Stomach (tissue), 8 donors: ENCODE measurements at regions not wholly inside any gene's neighbourhood (a gene's known extent, or its start where the extent isn't known, plus 50 kb on each side); places are given as distances from the start of the nearest gene placed in this dataset.
"Not testable (repeated sequence)": the region's sequence is repeated elsewhere in the genome, so short reads cannot be mapped to it uniquely, and the experiment has no call there.

ENCODE experiments used
- DNase-seq, 2 donors: peaks; one replicate each; pipeline versions ENCODE4 v3.0.0 to v3.0.0-alpha.2; 2013 to 2019
- H3K27ac ChIP-seq, 5 donors: fragments of 200-600 bp in 4 of 5; sonication (generic) in 4 of 5; one replicate each; pipeline ENCODE4 v1.5.1; 2013 to 2019; ENCODE audit warnings: mild to moderate bottlenecking in 1 of 5, moderate library complexity in 1 of 5
- H3K27me3 ChIP-seq, 3 donors: fragments of 200-600 bp; sonication (generic); one replicate each; pipeline ENCODE4 v1.5.1; 2017 to 2019; ENCODE audit warnings: mixed run types in 1 of 3
- H3K36me3 ChIP-seq, 4 donors: fragments of 200-600 bp; sonication (generic); 1 replicate in 3 of 4; 2 replicates in 1 of 4; pipeline ENCODE4 v1.5.1; 2016 to 2019
- H3K4me1 ChIP-seq, 4 donors: fragments of 200-600 bp; sonication (generic); one replicate each; pipeline ENCODE4 v1.5.1; 2016 to 2019
- H3K4me3 ChIP-seq, 4 donors: fragments of 200-600 bp; sonication (generic) in 3 of 4; one replicate each; pipeline ENCODE4 v1.5.1; 2016 to 2019; ENCODE audit warnings: mild to moderate bottlenecking in 1 of 4
- H3K9me3 ChIP-seq, 4 donors: fragments of 200-600 bp; sonication (generic); one replicate each; pipeline ENCODE4 v1.5.1; 2016 to 2019
- CTCF ChIP-seq, 7 experiments: fragments of 450-650 bp in 4 of 7; fragments of 200-600 bp in 3 of 7; sonication (generic) in 3 of 7; IDR thresholded peaks; one replicate each; pipeline ENCODE4 v1.5.1; 2016 to 2019; ENCODE audit warnings: antibody characterized with exemption in 7 of 7, control low read depth in 2 of 7, mild to moderate bottlenecking in 1 of 7
- EP300 ChIP-seq: sonication (generic); formaldehyde crosslinking; IDR thresholded peaks from one replicate; pipeline ENCODE4 v1.6.1; 2017; ENCODE audit warnings: antibody characterized with exemption
- POLR2A ChIP-seq, 4 donors: fragments of 450-650 bp; IDR thresholded peaks; one replicate each; pipeline ENCODE4 v1.6.1; 2016; ENCODE audit warnings: antibody characterized with exemption in 4 of 4, control low read depth in 2 of 4, mild to moderate bottlenecking in 1 of 4, moderate library complexity in 1 of 4
- POLR2AphosphoS5 ChIP-seq, 3 donors: sonication (generic); formaldehyde crosslinking; IDR thresholded peaks; one replicate each; pipeline ENCODE4 v1.6.1; 2016; ENCODE audit warnings: antibody characterized with exemption in 3 of 3
- WGBS, 5 donors: extraction: QIAGEN DNeasy Blood & Tissue Kit in 3 of 5; methylation state at CpG; one replicate each; pipeline versions ENCODE4 v1.1.5 to v1.1.7; 2013 to 2018; 5-methylcytosine and 5-hydroxymethylcytosine counted together
- intact Hi-C: fragments of 100-400 bp; cut with DNase I; formaldehyde crosslinking; loops from one replicate; pipeline ENCODE4 v1.15.1; 2023; ENCODE audit warnings: low total_unique reads
- donor health status: healthy with polysubstance abuse.
- donor health status: Bipolar disorder and iron deficiency.
- donor health status: healthy.

- Histone ChIP-seq H3K9me3 (peaks cover 0 to 31% (median 18%) of the 10 kb centered on the region in 4 donors), H3K4me1 (no peaks in the 10 kb centered on the region), H3K4me3 (no peak overlapping the region), H3K27me3 (no peaks in the 10 kb centered on the region), H3K27ac (no peak overlapping the region), H3K36me3 (no peaks in the 10 kb centered on the region)
- no peak for TF ChIP-seq POLR2AphosphoS5 (IDR thresholded peaks at IDR 0.05)
- intact Hi-C loops: no loop called here
- no peak for DNase-seq
- WGBS, 5 donors: 74 to 91% (median 87%) methylated on average over 4 to 6 of the region's 6 CpGs
Observed at GRCh38 chr6:76166297-76166696, 93.8 kb upstream of the IMPG1 start.

DNA sequence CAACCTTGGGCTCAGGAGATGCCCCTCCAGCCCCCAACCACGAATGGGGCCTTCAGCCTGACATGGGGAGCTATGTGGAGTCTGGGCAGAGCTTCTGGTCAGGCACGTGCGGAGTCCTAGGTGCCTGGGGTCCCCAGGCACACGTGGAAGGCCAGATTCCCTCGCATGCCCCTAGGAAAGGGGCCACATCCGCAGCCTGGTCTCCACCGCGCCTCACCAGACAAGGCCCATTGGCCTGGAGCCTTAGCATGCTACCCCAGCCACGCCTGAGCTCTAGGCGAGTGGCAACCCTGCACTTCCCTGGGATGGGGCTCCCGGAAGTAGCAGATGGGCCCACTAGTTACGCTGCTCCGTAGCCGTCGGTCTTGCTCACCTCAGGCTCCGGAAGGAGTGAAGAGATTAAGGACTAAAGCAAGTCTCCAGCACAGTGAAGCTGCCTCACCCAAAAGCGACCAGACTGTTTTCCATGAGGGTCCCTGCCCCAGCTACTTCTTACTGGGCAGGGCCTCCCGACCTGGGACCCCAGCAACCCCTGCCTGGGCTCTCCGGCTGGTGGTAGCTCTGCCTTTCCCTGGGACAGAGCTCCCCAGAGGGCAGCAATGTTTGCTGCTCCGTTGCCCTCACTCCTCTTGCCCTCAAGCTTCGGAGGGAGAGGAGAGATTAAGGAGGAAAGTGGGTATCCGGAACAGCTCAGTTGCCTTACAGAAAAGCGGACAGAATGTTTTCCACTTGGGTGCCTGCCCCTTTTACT lies 93.2 kb upstream of the IMPG1 start:
- DNase-seq: no peak
- H3K27ac ChIP-seq: no peak overlapping the region
- H3K36me3 ChIP-seq: no peaks in the 10 kb centered on the region
- H3K4me3 ChIP-seq: no peak overlapping the region
- intact Hi-C loops: no loop called here
- 89 to 93% (median 91%) methylated on average over 14 to 23 of the region's 23 CpGs for WGBS, 5 donors
- no peaks in the 10 kb centered on the region for H3K27me3 ChIP-seq
- no peaks in the 10 kb centered on the region for H3K4me1 ChIP-seq
- peaks cover 0 to 31% (median 18%) of the 10 kb centered on the region in 4 donors for H3K9me3 ChIP-seq
- TF ChIP-seq CTCF (IDR thresholded peaks at IDR 0.05): no peak
- no peak for TF ChIP-seq POLR2A (IDR thresholded peaks at IDR 0.05)
- TF ChIP-seq POLR2AphosphoS5 (IDR thresholded peaks at IDR 0.05): no peak
- no peak for TF ChIP-seq EP300

DNA sequence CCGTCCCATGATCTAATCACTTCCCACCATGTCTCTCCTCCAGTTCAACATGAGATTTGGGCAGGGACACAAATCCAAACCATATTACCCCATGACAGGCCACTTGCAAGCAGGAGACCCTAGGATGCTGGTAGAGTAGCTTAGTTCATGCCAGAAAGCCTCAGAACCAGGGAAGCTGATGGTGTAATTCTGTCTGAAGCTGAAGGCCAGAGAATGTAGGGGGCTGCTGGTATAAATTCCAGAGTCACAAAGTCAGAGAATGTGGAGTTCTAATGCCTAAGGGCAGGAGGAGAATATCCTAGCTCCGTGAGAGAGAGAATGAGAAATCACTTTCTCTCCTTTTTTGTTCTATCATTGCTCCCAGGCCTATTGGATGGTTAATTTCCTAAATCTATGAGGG lies 90.3 kb upstream of the IMPG1 start:
- H3K4me3 ChIP-seq: no peak overlapping the region
- H3K36me3 ChIP-seq: no peaks in the 10 kb centered on the region
- no peaks in the 10 kb centered on the region for H3K4me1 ChIP-seq
- H3K27me3 ChIP-seq: no peaks in the 10 kb centered on the region
- no peak overlapping the region for H3K27ac ChIP-seq
- no peak for DNase-seq
- 66 to 90% (median 81%) methylated on average over 2 of the region's 2 CpGs for WGBS, 5 donors
- intact Hi-C loops: no loop called here
- peaks cover 0 to 50% (median 25%) of the 10 kb centered on the region in 4 donors for H3K9me3 ChIP-seq
- no peak for TF ChIP-seq EP300
- TF ChIP-seq POLR2A (IDR thresholded peaks at IDR 0.05): no peak
- TF ChIP-seq POLR2AphosphoS5 (IDR thresholded peaks at IDR 0.05): no peak
- no peak for TF ChIP-seq CTCF (IDR thresholded peaks at IDR 0.05)

DNA sequence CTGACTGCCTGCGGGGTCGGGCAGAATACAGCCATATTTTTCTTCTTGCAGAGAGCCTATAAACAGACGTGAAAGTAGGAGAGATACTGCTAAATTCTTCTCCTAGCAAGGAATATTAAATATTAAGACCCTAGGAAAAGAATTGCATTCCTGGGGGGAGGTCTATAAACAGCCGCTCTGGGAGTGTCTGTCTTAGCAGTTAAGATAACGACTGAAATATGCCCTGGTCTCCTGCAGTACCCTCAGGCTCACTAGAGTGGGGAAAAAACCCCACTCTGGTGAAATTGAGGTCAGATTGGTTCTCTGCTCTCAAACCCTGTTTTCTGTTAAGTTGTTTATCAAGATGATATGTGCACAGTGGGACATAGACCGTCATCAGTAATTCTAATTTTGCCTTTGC lies 85.3 kb upstream of the IMPG1 start:
- H3K4me3 ChIP-seq, H3K27ac ChIP-seq, DNase-seq, intact Hi-C loops, H3K36me3 ChIP-seq, H3K27me3 ChIP-seq, H3K4me1 ChIP-seq: not testable (repeated sequence)
- peaks cover 0 to 33% (median 16%) of the 10 kb centered on the region in 4 donors for H3K9me3 ChIP-seq
- 72 to 93% (median 85%) methylated on average over 6 of the region's 6 CpGs for WGBS, 5 donors

GRCh38 chr6:76135481-76135880 lies 63.0 kb upstream of the IMPG1 start:
- H3K27ac ChIP-seq: no peak overlapping the region

More at GRCh38 chr6:76135481-76135880, 63.0 kb upstream of the IMPG1 start:
- Histone ChIP-seq H3K9me3 (peaks cover 0 to 10% (median 0%) of the 10 kb centered on the region in 4 donors), H3K4me1 (no peaks in the 10 kb centered on the region), H3K36me3 (no peaks in the 10 kb centered on the region), H3K27me3 (no peaks in the 10 kb centered on the region), H3K4me3 (no peak overlapping the region)
- TF ChIP-seq POLR2A (IDR thresholded peaks at IDR 0.05): no peak
- TF ChIP-seq EP300: no peak
- no peak for TF ChIP-seq POLR2AphosphoS5 (IDR thresholded peaks at IDR 0.05)
- no peak for TF ChIP-seq CTCF (IDR thresholded peaks at IDR 0.05)
- WGBS, 5 donors: 13 to 35% (median 18%) methylated on average over 1 of the region's 1 CpG
- intact Hi-C loops: no loop called here
- DNase-seq: no peak
